Hepatocyte (in vitro differentiated cells): ENCODE measurements at regions not wholly inside any gene's neighbourhood (a gene's known extent, or its start where the extent isn't known, plus 50 kb on each side); places are given as distances from the start of the nearest gene placed in this dataset.

Experiments
- DNase-seq: peaks from one replicate; pipeline ENCODE4 v3.0.0-alpha.2; 2016; ENCODE audit warnings: low spot score
- H2AFZ ChIP-seq: fragments of 200-600 bp; sonication (generic); 2 replicates; pipeline ENCODE4 v1.6.0; 2016; ENCODE audit warnings: antibody characterized with exemption, mild to moderate bottlenecking
- H3K27ac ChIP-seq: fragments of 200-600 bp; sonication (generic); 2 replicates; pipeline ENCODE4 v1.5.1; 2016; ENCODE audit warnings: mild to moderate bottlenecking
- H3K27me3 ChIP-seq: fragments of 200-600 bp; sonication (generic); 2 replicates; pipeline ENCODE4 v1.6.1; 2016
- H3K36me3 ChIP-seq: fragments of 200-600 bp; sonication (generic); replicated peaks from 2 replicates; pipeline ENCODE4 v1.5.1; 2016; ENCODE audit warnings: low read depth; ENCODE audit not compliant: insufficient read depth
- H3K4me1 ChIP-seq: fragments of 200-600 bp; sonication (generic); 2 replicates; pipeline ENCODE4 v1.5.1; 2016; ENCODE audit warnings: mild to moderate bottlenecking, moderate library complexity; ENCODE audit not compliant: insufficient read depth
- H3K4me2 ChIP-seq: fragments of 200-600 bp; sonication (generic); 2 replicates; pipeline ENCODE4 v1.6.0; 2016
- H3K4me3 ChIP-seq: fragments of 200-600 bp; sonication (generic); 2 replicates; pipeline ENCODE4 v1.5.1; 2016; ENCODE audit warnings: mild to moderate bottlenecking
- H3K79me2 ChIP-seq: fragments of 200-600 bp; sonication (generic); 2 replicates; pipeline ENCODE4 v1.6.0; 2017; ENCODE audit warnings: mild to moderate bottlenecking
- H3K9me2 ChIP-seq: fragments of 200-600 bp; sonication (generic); replicated peaks from 2 replicates; pipeline ENCODE4 v1.6.0; 2017; ENCODE audit warnings: mild to moderate bottlenecking; ENCODE audit not compliant: insufficient read depth
- H3K9me3 ChIP-seq: fragments of 200-600 bp; sonication (generic); 2 replicates; pipeline ENCODE4 v1.5.1; 2016; ENCODE audit warnings: low read depth, mild to moderate bottlenecking
- H4K20me1 ChIP-seq: fragments of 200-600 bp; sonication (generic); 2 replicates; pipeline ENCODE4 v1.6.0; 2016; ENCODE audit warnings: mild to moderate bottlenecking; ENCODE audit not compliant: insufficient read depth, poor library complexity, severe bottlenecking
- EZH2 ChIP-seq: fragments of 200-600 bp; sonication (generic); IDR thresholded peaks from 2 replicates; pipeline ENCODE4 v1.6.1; 2016; ENCODE audit warnings: antibody characterized with exemption, mild to moderate bottlenecking, borderline replicate concordance
- EZH2phosphoT487 ChIP-seq: fragments of 200-600 bp; sonication (generic); IDR thresholded peaks from one replicate; pipeline ENCODE4 v1.6.1; 2018; ENCODE audit warnings: antibody characterized with exemption, mild to moderate bottlenecking, low read depth, moderate library complexity; ENCODE audit not compliant: unreplicated experiment, severe bottlenecking
- WGBS: methylation state at CpG from one replicate; pipeline ENCODE4 v1.1.6; 2016; ENCODE audit warnings: low lambda C conversion rate; ENCODE audit errors: missing lambda C conversion rate; 5-methylcytosine and 5-hydroxymethylcytosine counted together
- TF ChIP-seq, protein P1 (sequence below): fragments of 200-600 bp; sonication (generic); IDR thresholded peaks from 2 replicates; pipeline ENCODE4 v1.5.1; 2016; ENCODE audit warnings: antibody characterized with exemption, mild to moderate bottlenecking; ENCODE audit not compliant: poor library complexity

DNA sequence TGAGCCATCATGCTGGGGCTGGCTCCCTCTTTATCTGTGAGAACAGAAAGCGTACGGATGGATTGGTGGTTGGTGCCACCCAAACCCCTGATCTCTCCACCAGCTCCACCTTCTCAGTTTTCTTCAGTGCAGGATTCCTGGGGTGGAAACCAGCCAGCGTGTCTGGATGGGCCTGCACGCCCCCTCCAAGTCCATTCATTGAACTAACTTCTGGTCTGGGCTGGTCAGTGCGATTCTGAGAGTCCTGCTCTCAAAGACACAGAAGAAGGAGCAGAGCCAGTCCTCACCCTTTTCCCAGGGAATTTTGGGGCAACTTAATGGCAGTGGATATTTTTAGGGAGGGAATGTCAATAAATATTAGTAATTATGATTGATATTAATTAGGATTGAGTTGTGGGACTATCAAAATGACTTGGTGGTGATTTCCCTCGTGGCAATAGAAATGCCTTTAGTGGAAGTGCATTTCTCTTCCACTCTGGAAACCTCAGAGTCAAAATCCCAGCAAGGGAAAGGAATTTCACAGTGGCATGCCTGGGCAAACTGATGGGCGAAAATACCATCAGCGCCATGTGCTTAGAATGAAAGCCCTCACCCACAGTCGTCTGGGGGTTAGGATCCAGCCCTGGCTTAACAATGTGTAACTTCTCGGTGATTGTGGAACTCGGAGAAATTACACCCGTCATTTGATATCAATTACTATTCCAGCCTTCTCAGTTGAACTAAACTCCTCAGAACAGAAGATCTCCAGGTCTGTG lies 69.3 kb upstream of the EEPD1 start:
- H3K79me2 ChIP-seq, result no peaks in the 10 kb centered on the region
- H3K36me3 ChIP-seq, result no peaks in the 10 kb centered on the region
- no peaks in the 10 kb centered on the region for H3K4me1 ChIP-seq
- H3K4me2 ChIP-seq, result no peak overlapping the region
- no peak overlapping the region for H2AFZ ChIP-seq
- H4K20me1 ChIP-seq, result no peaks in the 10 kb centered on the region
- H3K9me3 ChIP-seq, result no peaks in the 10 kb centered on the region
- DNase-seq, result no peak
- no peak for TF ChIP-seq EZH2phosphoT487
- TF ChIP-seq EZH2, result no peak
- TF ChIP-seq, protein P1, sequence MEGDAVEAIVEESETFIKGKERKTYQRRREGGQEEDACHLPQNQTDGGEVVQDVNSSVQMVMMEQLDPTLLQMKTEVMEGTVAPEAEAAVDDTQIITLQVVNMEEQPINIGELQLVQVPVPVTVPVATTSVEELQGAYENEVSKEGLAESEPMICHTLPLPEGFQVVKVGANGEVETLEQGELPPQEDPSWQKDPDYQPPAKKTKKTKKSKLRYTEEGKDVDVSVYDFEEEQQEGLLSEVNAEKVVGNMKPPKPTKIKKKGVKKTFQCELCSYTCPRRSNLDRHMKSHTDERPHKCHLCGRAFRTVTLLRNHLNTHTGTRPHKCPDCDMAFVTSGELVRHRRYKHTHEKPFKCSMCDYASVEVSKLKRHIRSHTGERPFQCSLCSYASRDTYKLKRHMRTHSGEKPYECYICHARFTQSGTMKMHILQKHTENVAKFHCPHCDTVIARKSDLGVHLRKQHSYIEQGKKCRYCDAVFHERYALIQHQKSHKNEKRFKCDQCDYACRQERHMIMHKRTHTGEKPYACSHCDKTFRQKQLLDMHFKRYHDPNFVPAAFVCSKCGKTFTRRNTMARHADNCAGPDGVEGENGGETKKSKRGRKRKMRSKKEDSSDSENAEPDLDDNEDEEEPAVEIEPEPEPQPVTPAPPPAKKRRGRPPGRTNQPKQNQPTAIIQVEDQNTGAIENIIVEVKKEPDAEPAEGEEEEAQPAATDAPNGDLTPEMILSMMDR, result no peak
- no peak overlapping the region for H3K27ac ChIP-seq
- H3K27me3 ChIP-seq, result no peaks in the 10 kb centered on the region
- H3K4me3 ChIP-seq, result no peak overlapping the region
- H3K9me2 ChIP-seq, result no peaks in the 10 kb centered on the region
- WGBS, result 85% methylated on average over 12 of the region's 12 CpGs

DNA sequence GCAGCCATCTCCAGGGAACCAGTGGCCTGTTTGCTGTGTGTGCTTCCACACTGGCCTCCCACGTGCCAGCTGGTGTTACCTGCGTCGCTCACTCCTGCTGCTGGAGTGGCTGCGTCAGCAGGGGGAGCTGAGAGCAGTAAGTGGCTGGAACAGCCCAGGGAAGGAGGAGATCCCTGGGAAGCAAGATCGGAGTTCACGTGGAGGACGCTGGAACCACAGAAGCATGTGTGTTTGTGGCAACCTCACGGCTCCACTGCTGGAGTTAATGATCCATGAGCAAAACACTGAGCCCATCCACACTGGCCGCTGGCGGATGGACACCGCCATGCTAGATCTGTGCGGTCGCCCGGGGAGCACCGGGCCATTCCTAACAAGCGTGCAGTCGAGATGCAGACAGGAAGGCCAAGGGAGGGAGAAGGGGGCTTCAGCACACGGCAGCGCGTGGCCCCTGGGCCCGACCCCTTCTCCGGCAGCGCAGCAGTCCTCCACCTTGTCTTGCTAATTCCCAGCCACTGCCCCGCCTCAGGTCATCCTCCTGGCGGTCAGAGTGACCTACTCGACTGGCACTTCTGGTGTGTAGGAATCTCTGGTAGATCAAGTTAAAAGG lies 68.5 kb upstream of the EEPD1 start:
- no peak overlapping the region for H3K4me3 ChIP-seq
- H3K27ac ChIP-seq, result no peak overlapping the region
- H3K4me1 ChIP-seq, result no peaks in the 10 kb centered on the region
- H3K79me2 ChIP-seq, result no peaks in the 10 kb centered on the region
- 73% methylated on average over 25 of the region's 26 CpGs for WGBS
- no peak overlapping the region for H2AFZ ChIP-seq
- H4K20me1 ChIP-seq, result no peaks in the 10 kb centered on the region
- no peak overlapping the region for H3K4me2 ChIP-seq
- H3K36me3 ChIP-seq, result no peaks in the 10 kb centered on the region
- TF ChIP-seq, protein P1, result peak; percentile 39
- no peak for TF ChIP-seq EZH2phosphoT487
- no peaks in the 10 kb centered on the region for H3K9me2 ChIP-seq
- no peaks in the 10 kb centered on the region for H3K9me3 ChIP-seq
- peak; percentile 70 for DNase-seq
- H3K27me3 ChIP-seq, result no peaks in the 10 kb centered on the region

DNA sequence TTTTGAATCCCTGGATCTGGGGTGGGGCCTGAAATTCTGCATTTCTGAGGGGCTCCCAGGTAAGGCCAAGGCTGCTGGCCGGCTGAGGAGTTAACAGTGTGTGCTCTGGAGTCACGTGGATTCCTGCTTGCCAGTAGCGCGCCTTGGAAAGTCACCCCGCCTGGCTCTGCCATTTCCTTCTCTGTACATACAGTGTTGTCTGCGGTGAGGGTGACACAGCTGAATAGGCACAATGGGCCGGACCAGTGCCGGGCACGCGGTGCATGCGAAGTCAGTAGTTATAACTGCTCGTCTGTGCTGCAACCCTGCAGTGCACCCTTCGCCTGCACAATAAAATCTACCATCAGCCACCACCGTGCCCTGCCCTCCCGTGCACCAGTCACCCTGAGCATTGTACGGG lies 68.0 kb upstream of the EEPD1 start:
- no peak overlapping the region for H3K27ac ChIP-seq
- no peaks in the 10 kb centered on the region for H3K9me2 ChIP-seq
- H3K36me3 ChIP-seq, result no peaks in the 10 kb centered on the region
- H3K4me3 ChIP-seq, result no peak overlapping the region
- H3K4me1 ChIP-seq, result no peaks in the 10 kb centered on the region
- no peak overlapping the region for H3K4me2 ChIP-seq
- H4K20me1 ChIP-seq, result no peaks in the 10 kb centered on the region
- H3K9me3 ChIP-seq, result no peaks in the 10 kb centered on the region
- no peak overlapping the region for H2AFZ ChIP-seq
- no peaks in the 10 kb centered on the region for H3K27me3 ChIP-seq
- TF ChIP-seq EZH2phosphoT487 (no peak), EZH2 (no peak)
- TF ChIP-seq, protein P1, result no peak
- 96% methylated on average over 16 of the region's 16 CpGs for WGBS
- DNase-seq, result no peak
- no peaks in the 10 kb centered on the region for H3K79me2 ChIP-seq
